ENCODE measurements at regions not wholly inside any gene's neighbourhood (a gene's known extent, or its start where the extent isn't known, plus 50 kb on each side); places are given as distances from the start of the nearest gene placed in this dataset.

DNA sequence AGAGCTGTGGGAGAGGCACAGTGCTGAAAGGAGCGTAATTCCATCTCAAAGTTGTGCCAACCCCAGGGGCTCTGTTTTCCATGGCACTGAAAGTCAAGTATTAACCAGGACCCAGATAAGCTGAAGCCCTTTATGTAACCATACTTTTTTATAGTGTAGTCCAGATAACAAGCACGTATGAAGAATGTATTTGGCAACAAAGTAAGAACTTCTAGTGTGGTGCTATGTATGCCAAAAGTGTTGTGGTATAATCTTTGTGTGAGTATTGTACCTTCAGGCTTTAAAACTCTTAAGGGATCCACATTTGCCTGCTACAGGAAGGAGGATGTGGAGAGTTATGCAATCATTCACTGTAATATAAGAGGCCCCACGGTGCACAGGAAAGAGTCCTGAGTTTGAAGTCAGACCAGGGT, 129.4 kb downstream of the IBTK start:
- Histone ChIP-seq H3K36me3 (no peaks in the 10 kb centered on the region), H3K4me3 (no peak overlapping the region), H3K27me3 (no peaks in the 10 kb centered on the region), H3K9ac (no peak overlapping the region), H3K79me2 (ENCODE audit: low read depth) (no peaks in the 10 kb centered on the region), H2AFZ (replicated peaks) (no peak overlapping the region), H3F3A (ENCODE audit: low read depth) (no peaks in the 10 kb centered on the region), H3K27ac (no peak overlapping the region), H3K4me1 (no peaks in the 10 kb centered on the region), H3K9me3 (ENCODE audit: low read depth) (no peaks in the 10 kb centered on the region), H3K4me2 (no peak overlapping the region), H4K20me1 (ENCODE audit: low read depth) (no peaks in the 10 kb centered on the region)
- TF ChIP-seq EZH2 (IDR thresholded peaks at IDR 0.05) (no peak), EZH2phosphoT487 (IDR thresholded peaks at IDR 0.05) (no peak)
- TF ChIP-seq, protein P1, sequence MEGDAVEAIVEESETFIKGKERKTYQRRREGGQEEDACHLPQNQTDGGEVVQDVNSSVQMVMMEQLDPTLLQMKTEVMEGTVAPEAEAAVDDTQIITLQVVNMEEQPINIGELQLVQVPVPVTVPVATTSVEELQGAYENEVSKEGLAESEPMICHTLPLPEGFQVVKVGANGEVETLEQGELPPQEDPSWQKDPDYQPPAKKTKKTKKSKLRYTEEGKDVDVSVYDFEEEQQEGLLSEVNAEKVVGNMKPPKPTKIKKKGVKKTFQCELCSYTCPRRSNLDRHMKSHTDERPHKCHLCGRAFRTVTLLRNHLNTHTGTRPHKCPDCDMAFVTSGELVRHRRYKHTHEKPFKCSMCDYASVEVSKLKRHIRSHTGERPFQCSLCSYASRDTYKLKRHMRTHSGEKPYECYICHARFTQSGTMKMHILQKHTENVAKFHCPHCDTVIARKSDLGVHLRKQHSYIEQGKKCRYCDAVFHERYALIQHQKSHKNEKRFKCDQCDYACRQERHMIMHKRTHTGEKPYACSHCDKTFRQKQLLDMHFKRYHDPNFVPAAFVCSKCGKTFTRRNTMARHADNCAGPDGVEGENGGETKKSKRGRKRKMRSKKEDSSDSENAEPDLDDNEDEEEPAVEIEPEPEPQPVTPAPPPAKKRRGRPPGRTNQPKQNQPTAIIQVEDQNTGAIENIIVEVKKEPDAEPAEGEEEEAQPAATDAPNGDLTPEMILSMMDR (IDR thresholded peaks at IDR 0.05) = no peak
- DNase-seq (ENCODE audit: low spot score) = no peak
- Mint-ChIP-seq H3K27me3 (ENCODE audit: insufficient read depth, low read depth) (no peaks in the 10 kb centered on the region), H3K4me1 (no peaks in the 10 kb centered on the region), H3K36me3 (no peaks in the 10 kb centered on the region), H3K27ac (no peak overlapping the region), H3K9me3 (no peaks in the 10 kb centered on the region), H3K4me3 (no peak overlapping the region)

DNA sequence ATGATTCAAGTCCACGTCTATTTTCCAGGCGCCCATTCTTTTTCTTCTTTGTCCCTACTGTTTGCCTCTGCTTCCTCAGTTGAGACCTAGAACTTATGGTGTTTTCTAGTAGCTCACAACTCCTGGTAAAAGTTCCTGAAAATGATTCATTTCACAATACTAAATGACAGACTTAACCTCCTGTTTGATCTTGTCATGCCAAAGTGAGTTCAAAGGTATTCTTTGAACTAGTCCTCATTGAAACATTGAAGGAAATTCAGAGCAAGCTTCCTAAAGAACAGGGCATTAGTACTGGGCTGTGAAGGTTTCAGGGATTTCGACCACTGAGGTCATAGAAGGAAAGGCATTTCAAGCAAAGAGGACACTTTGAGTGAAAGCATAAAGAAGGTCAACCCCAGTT, 132.8 kb downstream of the IBTK start:
- Mint-ChIP-seq H3K27ac (no peak overlapping the region), H3K4me3 (no peak overlapping the region), H3K9me3 (peaks cover 2% of the 10 kb centered on the region), H3K36me3 (no peaks in the 10 kb centered on the region), H3K4me1 (no peaks in the 10 kb centered on the region), H3K27me3 (ENCODE audit: insufficient read depth, low read depth) (no peaks in the 10 kb centered on the region)
- TF ChIP-seq EZH2 (IDR thresholded peaks at IDR 0.05) (no peak), EZH2phosphoT487 (IDR thresholded peaks at IDR 0.05) (no peak)
- TF ChIP-seq, protein P1 (IDR thresholded peaks at IDR 0.05) = no peak
- Histone ChIP-seq H3K9me3 (ENCODE audit: low read depth) (no peaks in the 10 kb centered on the region), H3K4me3 (no peak overlapping the region), H3F3A (ENCODE audit: low read depth) (no peaks in the 10 kb centered on the region), H2AFZ (replicated peaks) (no peak overlapping the region), H3K79me2 (ENCODE audit: low read depth) (no peaks in the 10 kb centered on the region), H3K4me2 (no peak overlapping the region), H3K36me3 (no peaks in the 10 kb centered on the region), H4K20me1 (ENCODE audit: low read depth) (no peaks in the 10 kb centered on the region), H3K27ac (no peak overlapping the region), H3K9ac (no peak overlapping the region), H3K27me3 (no peaks in the 10 kb centered on the region), H3K4me1 (no peaks in the 10 kb centered on the region)
- DNase-seq (ENCODE audit: low spot score) = no peak

DNA sequence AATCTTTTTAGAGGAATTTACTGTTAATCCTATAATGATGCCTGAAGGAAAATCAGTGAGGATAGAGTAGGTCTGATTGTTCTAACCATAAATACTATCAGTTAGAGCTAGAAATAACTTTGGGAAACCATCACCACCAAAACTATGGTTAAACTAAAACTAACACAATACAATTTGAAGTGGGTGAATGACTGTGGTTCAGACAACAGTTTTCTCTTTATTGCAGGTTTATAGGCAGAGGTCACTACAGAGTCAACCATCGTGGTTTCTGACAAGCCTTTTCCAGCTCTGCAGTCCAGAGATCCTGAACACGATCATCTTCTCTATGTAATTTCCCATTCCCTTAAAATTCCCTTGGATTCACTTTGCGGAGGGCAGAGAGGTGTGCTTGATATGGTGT, 134.3 kb downstream of the IBTK start:
- DNase-seq (ENCODE audit: low spot score) = no peak
- no peaks in the 10 kb centered on the region for H3K27me3 Mint-ChIP-seq (ENCODE audit: insufficient read depth, low read depth)
- Histone ChIP-seq H3K4me1 (no peaks in the 10 kb centered on the region), H3K27ac (no peak overlapping the region), H3K27me3 (no peaks in the 10 kb centered on the region), H3K4me3 (no peak overlapping the region), H2AFZ (replicated peaks) (no peak overlapping the region), H3K9ac (no peak overlapping the region), H3F3A (ENCODE audit: low read depth) (no peaks in the 10 kb centered on the region), H3K36me3 (no peaks in the 10 kb centered on the region), H3K9me3 (ENCODE audit: low read depth) (no peaks in the 10 kb centered on the region), H4K20me1 (ENCODE audit: low read depth) (no peaks in the 10 kb centered on the region), H3K79me2 (ENCODE audit: low read depth) (no peaks in the 10 kb centered on the region), H3K4me2 (no peak overlapping the region)
- no peak overlapping the region for H3K27ac Mint-ChIP-seq
- no peak overlapping the region for H3K4me3 Mint-ChIP-seq
- no peaks in the 10 kb centered on the region for H3K36me3 Mint-ChIP-seq
- H3K4me1 Mint-ChIP-seq = no peaks in the 10 kb centered on the region
- TF ChIP-seq, protein P1 (IDR thresholded peaks at IDR 0.05) = no peak
- no peak for TF ChIP-seq EZH2phosphoT487 (IDR thresholded peaks at IDR 0.05)
- TF ChIP-seq EZH2 (IDR thresholded peaks at IDR 0.05) = no peak
- H3K9me3 Mint-ChIP-seq = peaks cover 4% of the 10 kb centered on the region

DNA sequence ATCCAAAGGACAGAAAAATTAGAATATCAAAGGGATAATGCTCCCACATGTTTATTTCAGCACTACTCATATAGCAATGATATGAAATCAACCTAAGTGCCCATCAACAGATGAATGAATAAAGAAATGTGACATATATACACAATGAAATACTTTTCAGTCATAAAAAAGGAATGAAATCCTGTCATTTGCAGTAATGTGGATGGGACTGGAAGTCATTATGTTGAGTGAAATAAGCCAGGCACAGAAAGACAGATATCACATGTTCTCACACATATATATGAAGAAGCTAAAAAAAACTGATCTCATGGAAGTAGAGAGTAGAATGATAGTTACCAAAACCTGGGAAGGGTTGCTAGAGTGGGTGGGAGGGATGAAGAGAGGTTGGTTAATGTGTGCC, 135.7 kb downstream of the IBTK start:
- Histone ChIP-seq H3K27ac (no peak overlapping the region), H3K4me2 (no peak overlapping the region), H3K9ac (no peak overlapping the region), H3K9me3 (ENCODE audit: low read depth) (no peaks in the 10 kb centered on the region), H4K20me1 (ENCODE audit: low read depth) (no peaks in the 10 kb centered on the region), H3K4me1 (no peaks in the 10 kb centered on the region), H3K27me3 (no peaks in the 10 kb centered on the region), H3F3A (ENCODE audit: low read depth) (no peaks in the 10 kb centered on the region), H3K36me3 (no peaks in the 10 kb centered on the region), H3K4me3 (no peak overlapping the region), H2AFZ (replicated peaks) (no peak overlapping the region), H3K79me2 (ENCODE audit: low read depth) (no peaks in the 10 kb centered on the region)
- H3K4me3 Mint-ChIP-seq = no peak overlapping the region
- peaks cover 4% of the 10 kb centered on the region for H3K9me3 Mint-ChIP-seq
- no peaks in the 10 kb centered on the region for H3K27me3 Mint-ChIP-seq (ENCODE audit: insufficient read depth, low read depth)
- no peak for TF ChIP-seq EZH2phosphoT487 (IDR thresholded peaks at IDR 0.05)
- no peak for TF ChIP-seq EZH2 (IDR thresholded peaks at IDR 0.05)
- H3K4me1 Mint-ChIP-seq = no peaks in the 10 kb centered on the region
- H3K27ac Mint-ChIP-seq = no peak overlapping the region
- H3K36me3 Mint-ChIP-seq = no peaks in the 10 kb centered on the region
- DNase-seq (ENCODE audit: low spot score) = no peak

Data from neural progenitor cell (in vitro differentiated cells).